H9 (cell line): ENCODE measurements at regions not wholly inside any gene's neighbourhood (a gene's known extent, or its start where the extent isn't known, plus 50 kb on each side); places are given as distances from the start of the nearest gene placed in this dataset.
"Not testable (repeated sequence)": the region's sequence is repeated elsewhere in the genome, so short reads cannot be mapped to it uniquely, and the experiment has no call there.

ENCODE experiments used
- DNase-seq: peaks from one replicate; pipeline ENCODE4 v3.0.0-alpha.2; 2017
- H2AFZ ChIP-seq: one replicate; pipeline ENCODE4 v1.6.1; 2013; ENCODE audit warnings: mild to moderate bottlenecking, low read length, control low read depth, moderate library complexity
- H2AK5ac ChIP-seq: 2 replicates; pipeline ENCODE4 v1.6.1; 2013; ENCODE audit warnings: low read length, control low read depth, mixed read lengths; ENCODE audit not compliant: insufficient read length
- H2BK120ac ChIP-seq: one replicate; pipeline ENCODE4 v1.6.1; 2013; ENCODE audit warnings: low read depth, mild to moderate bottlenecking, low read length, control low read depth, inconsistent platforms; ENCODE audit not compliant: poor library complexity, severe bottlenecking
- H2BK12ac ChIP-seq: 2 replicates; pipeline ENCODE4 v1.6.1; 2013; ENCODE audit warnings: low read length, control low read depth, mixed read lengths, low read depth; ENCODE audit not compliant: insufficient read length
- H2BK15ac ChIP-seq: 2 replicates; pipeline ENCODE4 v1.6.1; 2013; ENCODE audit warnings: low read depth, low read length, control low read depth
- H2BK20ac ChIP-seq: one replicate; pipeline ENCODE4 v1.6.1; 2013; ENCODE audit warnings: low read depth, mild to moderate bottlenecking, low read length, control low read depth, inconsistent platforms; ENCODE audit not compliant: poor library complexity, severe bottlenecking
- H2BK5ac ChIP-seq: 2 replicates; pipeline ENCODE4 v1.6.1; 2013; ENCODE audit warnings: low read length, control low read depth, mixed read lengths; ENCODE audit not compliant: insufficient read length
- H3K14ac ChIP-seq: 2 replicates; pipeline ENCODE4 v1.6.1; 2013; ENCODE audit warnings: low read length, control low read depth; ENCODE audit not compliant: insufficient read depth
- H3K18ac ChIP-seq: 2 replicates; pipeline ENCODE4 v1.6.1; 2013; ENCODE audit warnings: low read depth, mild to moderate bottlenecking, mixed read lengths, low read length, control low read depth; ENCODE audit not compliant: insufficient read length
- H3K23ac ChIP-seq: 2 replicates; pipeline ENCODE4 v1.6.1; 2013; ENCODE audit warnings: low read length, control low read depth, mixed read lengths, low read depth; ENCODE audit not compliant: insufficient read length
- H3K23me2 ChIP-seq: 2 replicates; pipeline ENCODE4 v1.6.1; 2013; ENCODE audit warnings: low read depth, mild to moderate bottlenecking, mixed read lengths, low read length, control low read depth; ENCODE audit not compliant: insufficient read length, poor library complexity, severe bottlenecking
- H3K27ac ChIP-seq: 2 replicates; pipeline ENCODE4 v1.5.1; 2013; ENCODE audit warnings: low read length, control low read depth, mixed read lengths, low read depth; ENCODE audit not compliant: insufficient read length
- H3K27me3 ChIP-seq: 2 replicates; pipeline ENCODE4 v1.6.1; 2013; ENCODE audit warnings: low read length, control low read depth, inconsistent platforms; ENCODE audit not compliant: insufficient read depth
- H3K4ac ChIP-seq: 2 replicates; pipeline ENCODE4 v1.6.1; 2013; ENCODE audit warnings: low read depth, mild to moderate bottlenecking, control low read depth, inconsistent platforms, low read length, moderate library complexity
- H3K4me1 ChIP-seq: 2 replicates; pipeline ENCODE4 v1.6.1; 2013; ENCODE audit warnings: low read length, control low read depth, inconsistent platforms; ENCODE audit not compliant: insufficient read depth
- H3K4me2 ChIP-seq: 2 replicates; pipeline ENCODE4 v1.6.1; 2013; ENCODE audit warnings: low read length, control low read depth, mixed read lengths; ENCODE audit not compliant: insufficient read length, insufficient read depth
- H3K56ac ChIP-seq: 2 replicates; pipeline ENCODE4 v1.6.1; 2013; ENCODE audit warnings: low read depth, mild to moderate bottlenecking, mixed read lengths, low read length, control low read depth; ENCODE audit not compliant: insufficient read length
- H3K79me1 ChIP-seq: 2 replicates; pipeline ENCODE4 v1.6.1; 2013; ENCODE audit warnings: low read depth, mild to moderate bottlenecking, moderate library complexity, low read length, control low read depth, inconsistent platforms; ENCODE audit not compliant: insufficient read depth, poor library complexity, severe bottlenecking
- H3K79me2 ChIP-seq: 2 replicates; pipeline ENCODE4 v1.6.1; 2013; ENCODE audit warnings: low read length, control low read depth, inconsistent platforms; ENCODE audit not compliant: insufficient read depth
- H3K9ac ChIP-seq: 2 replicates; pipeline ENCODE4 v1.6.1; 2013; ENCODE audit warnings: low read length, control low read depth, mixed read lengths; ENCODE audit not compliant: insufficient read length; ENCODE audit errors: extremely low read depth
- H3K9me3 ChIP-seq: one replicate; pipeline ENCODE4 v1.6.1; 2013; ENCODE audit warnings: low read depth, low read length, inconsistent platforms; ENCODE audit not compliant: control insufficient read depth
- H3T11ph ChIP-seq: one replicate; pipeline ENCODE4 v1.6.1; 2013; ENCODE audit warnings: mild to moderate bottlenecking, low read length, control low read depth, inconsistent platforms
- H4K20me1 ChIP-seq: one replicate; pipeline ENCODE4 v1.6.1; 2013; ENCODE audit not compliant: control insufficient read depth, insufficient read length, insufficient read depth
- H4K5ac ChIP-seq: 2 replicates; pipeline ENCODE4 v1.6.1; 2013; ENCODE audit warnings: low read depth, mild to moderate bottlenecking, mixed read lengths, low read length, control low read depth; ENCODE audit not compliant: insufficient read length
- H4K8ac ChIP-seq: replicated peaks from 2 replicates; pipeline ENCODE4 v1.6.1; 2013; ENCODE audit warnings: low read length, control low read depth, mixed read lengths, low read depth; ENCODE audit not compliant: insufficient read length
- H4K91ac ChIP-seq: 2 replicates; pipeline ENCODE4 v1.6.1; 2013; ENCODE audit warnings: low read depth, mild to moderate bottlenecking, moderate library complexity, mixed read lengths, low read length, control low read depth; ENCODE audit not compliant: insufficient read length
- H3K27ac Mint-ChIP-seq, 3 experiments: 2 replicates in 2 of 3; 3 replicates in 1 of 3; pipeline ENCODE4 v1.8.0; 2020 to 2021; ENCODE audit warnings: mixed read lengths in 3 of 3, mild to moderate bottlenecking in 1 of 3, moderate library complexity in 1 of 3
- H3K27me3 Mint-ChIP-seq: 2 replicates; pipeline ENCODE4 v1.8.0; 2021; ENCODE audit warnings: low read depth, mild to moderate bottlenecking, moderate library complexity, mixed read lengths
- H3K36me3 Mint-ChIP-seq, 3 experiments: 2 replicates in 2 of 3; 3 replicates in 1 of 3; pipeline ENCODE4 v1.8.0; 2020 to 2021; ENCODE audit warnings: low read depth in 3 of 3, mixed read lengths in 3 of 3; ENCODE audit not compliant: insufficient read depth in 1 of 3
- H3K4me1 Mint-ChIP-seq, 2 experiments: 2 replicates each; pipeline ENCODE4 v1.8.0; 2020; ENCODE audit warnings: mixed read lengths in 2 of 2
- H3K4me3 Mint-ChIP-seq, 2 experiments: 2 replicates in 1 of 2; 3 replicates in 1 of 2; pipeline ENCODE4 v1.8.0; 2020 to 2021; ENCODE audit warnings: mild to moderate bottlenecking in 2 of 2, mixed read lengths in 2 of 2, moderate library complexity in 1 of 2
- H3K9me3 Mint-ChIP-seq, 2 experiments: 2 replicates in 1 of 2; 3 replicates in 1 of 2; pipeline ENCODE4 v1.8.0; 2020; ENCODE audit warnings: mild to moderate bottlenecking in 2 of 2, mixed read lengths in 2 of 2, moderate library complexity in 1 of 2
- CTCF ChIP-seq: fragments of 200-600 bp; sonication (generic); conservative IDR thresholded peaks from 3 replicates; pipeline ENCODE4 v1.8.0; 2021; ENCODE audit warnings: antibody characterized with exemption, mild to moderate bottlenecking
- WGBS: extraction: QIAGEN DNeasy Blood & Tissue Kit; methylation state at CpG from one replicate; pipeline ENCODE4 v1.1.7; 2013; ENCODE audit warnings: missing lambda C conversion rate, low lambda C conversion rate, mixed read lengths; ENCODE audit not compliant: insufficient read length; ENCODE audit errors: extremely low coverage; 5-methylcytosine and 5-hydroxymethylcytosine counted together

GRCh38 chr3:38952721-38953120 is 99.0 kb downstream of the SCN11A start:
- H2AFZ ChIP-seq: no peak overlapping the region
- no peak overlapping the region for H3K9ac ChIP-seq
- no peaks in the 10 kb centered on the region for H3K9me3 ChIP-seq
- H4K91ac ChIP-seq: no peak overlapping the region
- H3K27ac ChIP-seq: no peak overlapping the region
- no peak overlapping the region for H3K18ac ChIP-seq
- Mint-ChIP-seq H3K27me3 (0 out of 2 replicates have a peak, but pooled peaks cover 2% of the 10 kb centered on the region), H3K9me3 (no peaks in the 10 kb centered on the region; a peak in 1 of 5 replicates), H3K27ac (no peak overlapping the region), H3K36me3 (no peaks in the 10 kb centered on the region), H3K4me3 (no peak overlapping the region), H3K4me1 (0 out of 4 replicates have a peak, but pooled peaks cover 0 to 2% of the 10 kb centered on the region in 2 experiments)
- H4K8ac ChIP-seq: no peak overlapping the region
- H2BK12ac ChIP-seq: no peak overlapping the region
- H3T11ph ChIP-seq: no peak overlapping the region
- H2BK120ac ChIP-seq: no peak overlapping the region
- H3K79me2 ChIP-seq: no peaks in the 10 kb centered on the region
- no peaks in the 10 kb centered on the region for H3K23me2 ChIP-seq
- no peak overlapping the region for H2BK15ac ChIP-seq
- H3K79me1 ChIP-seq: no peaks in the 10 kb centered on the region
- DNase-seq: no peak
- H3K27me3 ChIP-seq: no peaks in the 10 kb centered on the region
- H2BK5ac ChIP-seq: no peak overlapping the region
- H3K4me1 ChIP-seq: no peaks in the 10 kb centered on the region
- no peak overlapping the region for H3K4ac ChIP-seq
- H3K4me2 ChIP-seq: no peak overlapping the region
- no CpG with 5 or more reads among the region's 1 CpG for WGBS
- H3K14ac ChIP-seq: no peak overlapping the region
- no peaks in the 10 kb centered on the region for H4K20me1 ChIP-seq
- H3K23ac ChIP-seq: no peak overlapping the region
- no peak overlapping the region for H2BK20ac ChIP-seq
- no peak for TF ChIP-seq CTCF
- no peak overlapping the region for H3K56ac ChIP-seq
- H4K5ac ChIP-seq: no peak overlapping the region
- H2AK5ac ChIP-seq: no peak overlapping the region

- not testable (repeated sequence) for H2AK5ac ChIP-seq, H2BK15ac ChIP-seq, DNase-seq, H3K4me2 ChIP-seq, H2BK120ac ChIP-seq, H3K23me2 ChIP-seq, H3K23ac ChIP-seq, H3K36me3 Mint-ChIP-seq, H2BK12ac ChIP-seq, H3K14ac ChIP-seq, H2AFZ ChIP-seq, H3K79me2 ChIP-seq, H3K27me3 ChIP-seq, H3K9ac ChIP-seq, H4K20me1 ChIP-seq, H4K8ac ChIP-seq, H3K27ac ChIP-seq, H2BK5ac ChIP-seq, H3K4me1 ChIP-seq, H3K27me3 Mint-ChIP-seq, H3K4ac ChIP-seq, H3K56ac ChIP-seq, H3T11ph ChIP-seq, H4K5ac ChIP-seq, H3K27ac Mint-ChIP-seq, H4K91ac ChIP-seq, H3K9me3 ChIP-seq, H3K4me1 Mint-ChIP-seq, H3K9me3 Mint-ChIP-seq, H3K4me3 Mint-ChIP-seq, H2BK20ac ChIP-seq, H3K79me1 ChIP-seq, H3K18ac ChIP-seq
- no CpG with 5 or more reads among the region's 33 CpGs for WGBS
Measured at GRCh38 chr3:38951167-38951566, 100.6 kb downstream of the SCN11A start.
